ENCODE measurements at regions not wholly inside any gene's neighbourhood (a gene's known extent, or its start where the extent isn't known, plus 50 kb on each side); places are given as distances from the start of the nearest gene placed in this dataset.
"Not testable (repeated sequence)": the region's sequence is repeated elsewhere in the genome, so short reads cannot be mapped to it uniquely, and the experiment has no call there.

DNA sequence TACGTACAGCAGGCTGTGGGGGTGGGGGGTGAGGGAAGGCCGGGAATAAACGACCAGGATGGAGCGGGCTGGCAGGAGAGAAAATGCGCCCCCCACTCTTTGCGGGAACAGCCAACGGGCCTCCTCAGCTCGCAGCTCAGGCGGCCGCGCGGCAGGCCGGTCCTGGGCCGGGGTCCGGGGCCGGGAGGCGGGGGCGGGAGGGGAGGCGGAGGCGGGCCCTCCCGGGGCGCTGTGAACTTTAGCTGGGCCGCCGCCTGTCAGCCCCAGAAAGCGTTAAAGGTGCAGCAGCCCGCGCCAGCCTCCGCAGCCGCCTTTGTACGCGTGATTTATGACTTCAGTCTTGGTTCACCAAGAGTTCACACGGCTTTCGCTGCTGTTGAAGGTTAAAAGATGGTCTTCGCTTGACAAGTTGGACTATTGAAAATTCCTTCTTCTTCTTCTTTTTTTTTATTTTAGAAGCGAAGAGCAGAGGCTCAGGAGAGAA lies 466.0 kb upstream of the ZNG1F start:
- TF ChIP-seq, protein P1, sequence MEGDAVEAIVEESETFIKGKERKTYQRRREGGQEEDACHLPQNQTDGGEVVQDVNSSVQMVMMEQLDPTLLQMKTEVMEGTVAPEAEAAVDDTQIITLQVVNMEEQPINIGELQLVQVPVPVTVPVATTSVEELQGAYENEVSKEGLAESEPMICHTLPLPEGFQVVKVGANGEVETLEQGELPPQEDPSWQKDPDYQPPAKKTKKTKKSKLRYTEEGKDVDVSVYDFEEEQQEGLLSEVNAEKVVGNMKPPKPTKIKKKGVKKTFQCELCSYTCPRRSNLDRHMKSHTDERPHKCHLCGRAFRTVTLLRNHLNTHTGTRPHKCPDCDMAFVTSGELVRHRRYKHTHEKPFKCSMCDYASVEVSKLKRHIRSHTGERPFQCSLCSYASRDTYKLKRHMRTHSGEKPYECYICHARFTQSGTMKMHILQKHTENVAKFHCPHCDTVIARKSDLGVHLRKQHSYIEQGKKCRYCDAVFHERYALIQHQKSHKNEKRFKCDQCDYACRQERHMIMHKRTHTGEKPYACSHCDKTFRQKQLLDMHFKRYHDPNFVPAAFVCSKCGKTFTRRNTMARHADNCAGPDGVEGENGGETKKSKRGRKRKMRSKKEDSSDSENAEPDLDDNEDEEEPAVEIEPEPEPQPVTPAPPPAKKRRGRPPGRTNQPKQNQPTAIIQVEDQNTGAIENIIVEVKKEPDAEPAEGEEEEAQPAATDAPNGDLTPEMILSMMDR (conservative IDR thresholded peaks at IDR 0.05; ENCODE audit: low read length): not testable (repeated sequence)
- TF ChIP-seq EZH2phosphoT487 (IDR thresholded peaks at IDR 0.05; ENCODE audit: borderline replicate concordance, low read depth, low read length): not testable (repeated sequence)

Data from OCI-LY7 (cell line).